DND-41 (cell line): ENCODE measurements at regions not wholly inside any gene's neighbourhood (a gene's known extent, or its start where the extent isn't known, plus 50 kb on each side); places are given as distances from the start of the nearest gene placed in this dataset.

Experiments
- ATAC-seq: fragments of 200-7000 bp; cut with Tn5 transposase; 3 replicates; pipeline ENCODE4 v1.9.1; 2021; ENCODE audit warnings: low read depth; ENCODE audit not compliant: insufficient read depth
- DNase-seq: peaks from one replicate; pipeline ENCODE4 v3.0.0-alpha.2; 2020
- H2AFZ ChIP-seq: 2 replicates; pipeline ENCODE4 v1.6.0; 2012; ENCODE audit warnings: low read depth, low read length
- H3K27ac ChIP-seq: 2 replicates; pipeline ENCODE4 v1.5.1; 2012; ENCODE audit warnings: low read length, inconsistent platforms
- H3K27me3 ChIP-seq: fragments of 200-600 bp; sonication (generic); 2 replicates; pipeline ENCODE4 v1.6.0; 2012; ENCODE audit warnings: low read length, mild to moderate bottlenecking, inconsistent platforms; ENCODE audit not compliant: insufficient read depth, poor library complexity
- H3K36me3 ChIP-seq: 2 replicates; pipeline ENCODE4 v1.5.1; 2012; ENCODE audit warnings: low read length, inconsistent platforms; ENCODE audit not compliant: insufficient read depth
- H3K4me1 ChIP-seq: 2 replicates; pipeline ENCODE4 v1.5.1; 2012; ENCODE audit warnings: mild to moderate bottlenecking, low read length; ENCODE audit not compliant: insufficient read depth
- H3K4me2 ChIP-seq: 2 replicates; pipeline ENCODE4 v1.6.0; 2012; ENCODE audit warnings: mild to moderate bottlenecking, moderate library complexity, low read length, inconsistent platforms; ENCODE audit not compliant: insufficient read depth
- H3K4me3 ChIP-seq, 2 experiments: fragments of 200-600 bp in 1 of 2; shearing (Covaris generic) in 1 of 2; 2 replicates each; pipeline ENCODE4 v1.5.1; 2012 to 2016; ENCODE audit warnings: inconsistent platforms in 2 of 2, low read length in 2 of 2, mild to moderate bottlenecking in 2 of 2, low read depth in 1 of 2, moderate library complexity in 1 of 2
- H3K79me2 ChIP-seq: 2 replicates; pipeline ENCODE4 v1.6.0; 2012; ENCODE audit warnings: low read length, inconsistent platforms; ENCODE audit not compliant: insufficient read depth
- H3K9ac ChIP-seq: 2 replicates; pipeline ENCODE4 v1.6.0; 2012; ENCODE audit warnings: low read depth, mild to moderate bottlenecking, inconsistent platforms, low read length, moderate library complexity
- H3K9me3 ChIP-seq: 2 replicates; pipeline ENCODE4 v1.5.1; 2012; ENCODE audit warnings: low read length, moderate library complexity, mild to moderate bottlenecking, inconsistent platforms; ENCODE audit not compliant: insufficient read depth, severe bottlenecking
- H4K20me1 ChIP-seq: 2 replicates; pipeline ENCODE4 v1.6.0; 2012; ENCODE audit warnings: low read length; ENCODE audit not compliant: insufficient read depth
- CTCF ChIP-seq: IDR thresholded peaks from 2 replicates; pipeline ENCODE4 v1.5.1; 2012; ENCODE audit warnings: borderline replicate concordance, low read length, moderate library complexity, mild to moderate bottlenecking; ENCODE audit not compliant: poor library complexity, severe bottlenecking; ENCODE audit errors: extremely low read depth
- EZH2 ChIP-seq: IDR thresholded peaks from 3 replicates; pipeline ENCODE4 v1.6.1; 2012; ENCODE audit warnings: borderline replicate concordance, low read depth, mild to moderate bottlenecking, moderate library complexity, low read length, inconsistent platforms; ENCODE audit not compliant: severe bottlenecking

GRCh38 chr18:59839931-59840685 lies 59.7 kb upstream of the PMAIP1 start:
- Histone ChIP-seq H4K20me1 (no peaks in the 10 kb centered on the region), H3K9ac (no peak overlapping the region), H3K4me1 (no peaks in the 10 kb centered on the region), H3K4me3 (no peak overlapping the region), H3K4me2 (no peak overlapping the region), H3K9me3 (no peaks in the 10 kb centered on the region), H3K27me3 (no peaks in the 10 kb centered on the region), H3K79me2 (no peaks in the 10 kb centered on the region), H3K36me3 (no peaks in the 10 kb centered on the region), H2AFZ (no peak overlapping the region), H3K27ac (no peak overlapping the region)
- ATAC-seq: no peak
- DNase-seq: no peak
- TF ChIP-seq EZH2: no peak
- TF ChIP-seq CTCF: peak; percentile 35

- Histone ChIP-seq H3K4me1 (no peaks in the 10 kb centered on the region), H2AFZ (no peak overlapping the region), H3K27me3 (no peaks in the 10 kb centered on the region), H3K4me3 (no peak overlapping the region), H3K9me3 (no peaks in the 10 kb centered on the region), H3K9ac (no peak overlapping the region), H3K36me3 (no peaks in the 10 kb centered on the region), H3K79me2 (no peaks in the 10 kb centered on the region), H3K4me2 (no peak overlapping the region), H4K20me1 (no peaks in the 10 kb centered on the region), H3K27ac (no peak overlapping the region)
- no peak for TF ChIP-seq EZH2
- TF ChIP-seq CTCF: no peak
- ATAC-seq: no peak
- no peak for DNase-seq
These were observed 60.5 kb upstream of the PMAIP1 start for GRCh38 chr18:59839246-59839645.

GRCh38 chr18:59837586-59837985 lies 62.2 kb upstream of the PMAIP1 start:
- TF ChIP-seq EZH2: no peak
- TF ChIP-seq CTCF: peak; percentile 95
- no peaks in the 10 kb centered on the region for H3K9me3 ChIP-seq
- no peak overlapping the region for H3K27ac ChIP-seq
- DNase-seq (peak; percentile 66), ATAC-seq (peak; percentile 92)
- no peaks in the 10 kb centered on the region for H3K27me3 ChIP-seq
- H3K4me1 ChIP-seq: no peaks in the 10 kb centered on the region
- H3K36me3 ChIP-seq: no peaks in the 10 kb centered on the region
- H3K4me2 ChIP-seq: peak overlapping the region; percentile 40; the same call in 1 of the 2 replicates
- no peak overlapping the region for H2AFZ ChIP-seq
- H3K9ac ChIP-seq: no peak overlapping the region
- no peak overlapping the region for H3K4me3 ChIP-seq
- no peaks in the 10 kb centered on the region for H3K79me2 ChIP-seq
- no peaks in the 10 kb centered on the region for H4K20me1 ChIP-seq
